ENCODE measurements at regions not wholly inside any gene's neighbourhood (a gene's known extent, or its start where the extent isn't known, plus 50 kb on each side); places are given as distances from the start of the nearest gene placed in this dataset.

- H2BK12ac ChIP-seq (ENCODE audit: low read depth, low read length) = no peak overlapping the region
- DNase-seq (ENCODE audit: low read depth in 1 of 2, low spot score in 2 of 2) (no peak), FAIRE-seq (no peak)
- TF ChIP-seq SRF (IDR thresholded peaks at IDR 0.05; ENCODE audit: low read depth, low read length) = no peak
- TF ChIP-seq SIRT6 (IDR thresholded peaks at IDR 0.05; ENCODE audit: low read length) = no peak
- TF ChIP-seq ASH2L (IDR thresholded peaks at IDR 0.05; ENCODE audit: low read length) = no peak
- TF ChIP-seq HDAC2 (IDR thresholded peaks at IDR 0.05; ENCODE audit: borderline replicate concordance in 1 of 2, low read depth in 2 of 2, low read length in 2 of 2) = no peak
- TF ChIP-seq SIN3A (conservative IDR thresholded peaks at IDR 0.05 in 1 of 2, IDR thresholded peaks at IDR 0.05 in 1 of 2; ENCODE audit: low read depth in 1 of 2, low read length in 2 of 2) = no peak
- no peak for TF ChIP-seq NANOG (IDR thresholded peaks at IDR 0.05; ENCODE audit: insufficient read depth, low read depth, low read length, poor library complexity, severe bottlenecking)
- no peak for TF ChIP-seq E2F6 (IDR thresholded peaks at IDR 0.05)
- TF ChIP-seq CHD2 (IDR thresholded peaks at IDR 0.05; ENCODE audit: low read length) = no peak
- TF ChIP-seq CTBP2 (IDR thresholded peaks at IDR 0.05; ENCODE audit: borderline replicate concordance, insufficient read depth, insufficient read length, low read length) = no peak
- TF ChIP-seq TBP (IDR thresholded peaks at IDR 0.05; ENCODE audit: low read depth, low read length) = no peak
- no peak for TF ChIP-seq TAF1 (IDR thresholded peaks at IDR 0.05; ENCODE audit: low read depth, low read length)
- TF ChIP-seq FOSL1 (IDR thresholded peaks at IDR 0.05; ENCODE audit: insufficient read depth, low read depth, low read length) = no peak
- no peak overlapping the region for H4K8ac ChIP-seq (ENCODE audit: extremely low read depth, insufficient read depth, low read length)
- no peak overlapping the region for H3K4me2 ChIP-seq (ENCODE audit: insufficient read depth in 1 of 2, low read depth in 2 of 2, low read length in 2 of 2)
- no peak overlapping the region for H3K4ac ChIP-seq (replicated peaks; ENCODE audit: insufficient read length, low read depth, low read length)
- no peak overlapping the region for H3K14ac ChIP-seq (ENCODE audit: insufficient read length)
- H3K79me2 ChIP-seq (ENCODE audit: control insufficient read depth in 1 of 2, insufficient read depth in 2 of 2, low read length in 2 of 2) = no peaks in the 10 kb centered on the region
- no peak overlapping the region for H3K56ac ChIP-seq (replicated peaks; ENCODE audit: insufficient read length, low read depth, low read length)
- H4K91ac ChIP-seq (replicated peaks; ENCODE audit: insufficient read length, low read length) = no peak overlapping the region
- CTCF ChIA-PET (ENCODE audit: partially characterized antibody) = interaction anchor here (0.6 kb wide), 1 partner anchor 257 kb away, joined by 3 read pairs; no protein-coding TSS in a partner anchor
- no peaks in the 10 kb centered on the region for H4K20me1 ChIP-seq (replicated peaks in 1 of 2; ENCODE audit: control insufficient read depth in 1 of 2, insufficient read depth in 2 of 2, low read length in 2 of 2)
- no peak overlapping the region for H4K5ac ChIP-seq (ENCODE audit: insufficient read length, low read depth, low read length)
- H3K18ac ChIP-seq (ENCODE audit: extremely low read depth, low read length) = no peak overlapping the region
- no peak overlapping the region for H3K27ac ChIP-seq (ENCODE audit: low read depth, low read length)
- POLR2A ChIA-PET (ENCODE audit: partially characterized antibody) = no interaction called here
- no peaks in the 10 kb centered on the region for H3K9me3 ChIP-seq (ENCODE audit: insufficient read depth in 2 of 2, low read depth in 1 of 2, low read length in 1 of 2)
- no peaks in the 10 kb centered on the region; a peak in 1 of 7 replicates for H3K27me3 ChIP-seq (replicated peaks in 1 of 4; ENCODE audit: control insufficient read depth in 3 of 4, extremely low read depth in 1 of 4, insufficient read depth in 3 of 4, low read length in 3 of 4)
- H2BK120ac ChIP-seq (replicated peaks; ENCODE audit: low read depth, low read length) = no peak overlapping the region
- H2AFZ ChIP-seq (ENCODE audit: low read length) = no peak overlapping the region
- H2BK15ac ChIP-seq (ENCODE audit: low read length) = no peak overlapping the region
- H3K9ac ChIP-seq (replicated peaks in 1 of 4; ENCODE audit: extremely low read depth in 1 of 4, low read depth in 3 of 4, low read length in 3 of 4) = no peak overlapping the region
- H3K36me3 ChIP-seq (ENCODE audit: control insufficient read depth in 2 of 4, insufficient read depth in 4 of 4, low read length in 3 of 4) = no peaks in the 10 kb centered on the region
- H3K4me3 ChIP-seq (ENCODE audit: extremely low read depth in 1 of 4, insufficient read depth in 2 of 4, low read depth in 3 of 4, low read length in 4 of 4) = no peak overlapping the region
- H3K79me1 ChIP-seq (ENCODE audit: low read depth, low read length) = no peaks in the 10 kb centered on the region
- H3K23ac ChIP-seq (ENCODE audit: insufficient read length) = no peak overlapping the region
- no peaks in the 10 kb centered on the region for H3K23me2 ChIP-seq (ENCODE audit: low read depth, low read length)
- whole genome bisulfite sequencing, 2 experiments (ENCODE audit: extremely low coverage in 1 of 2, insufficient coverage in 1 of 2, insufficient read length in 1 of 2, insufficient replicate concordance in 2 of 2, low coverage in 1 of 2, low lambda C conversion rate in 2 of 2, missing lambda C conversion rate in 1 of 2) = 89% methylated on average over 2 of the region's 2 CpGs; no CpG with 5 or more reads in 1 of the 2 experiments
- no peak overlapping the region for H2BK5ac ChIP-seq (ENCODE audit: low read depth, low read length)
- no peak overlapping the region for H2AK5ac ChIP-seq (ENCODE audit: low read depth, low read length)
- no peak overlapping the region for H2BK20ac ChIP-seq (ENCODE audit: low read length)
- H3K4me1 ChIP-seq (replicated peaks in 1 of 4; ENCODE audit: control insufficient read depth in 3 of 4, insufficient read depth in 4 of 4, low read length in 3 of 4) = no peaks in the 10 kb centered on the region
Measured at GRCh38 chr6:132165677-132166076, 214.5 kb upstream of the CCN2 start.

All from H1 (cell line).